ENCODE measurements at regions not wholly inside any gene's neighbourhood (a gene's known extent, or its start where the extent isn't known, plus 50 kb on each side); places are given as distances from the start of the nearest gene placed in this dataset.

DNA sequence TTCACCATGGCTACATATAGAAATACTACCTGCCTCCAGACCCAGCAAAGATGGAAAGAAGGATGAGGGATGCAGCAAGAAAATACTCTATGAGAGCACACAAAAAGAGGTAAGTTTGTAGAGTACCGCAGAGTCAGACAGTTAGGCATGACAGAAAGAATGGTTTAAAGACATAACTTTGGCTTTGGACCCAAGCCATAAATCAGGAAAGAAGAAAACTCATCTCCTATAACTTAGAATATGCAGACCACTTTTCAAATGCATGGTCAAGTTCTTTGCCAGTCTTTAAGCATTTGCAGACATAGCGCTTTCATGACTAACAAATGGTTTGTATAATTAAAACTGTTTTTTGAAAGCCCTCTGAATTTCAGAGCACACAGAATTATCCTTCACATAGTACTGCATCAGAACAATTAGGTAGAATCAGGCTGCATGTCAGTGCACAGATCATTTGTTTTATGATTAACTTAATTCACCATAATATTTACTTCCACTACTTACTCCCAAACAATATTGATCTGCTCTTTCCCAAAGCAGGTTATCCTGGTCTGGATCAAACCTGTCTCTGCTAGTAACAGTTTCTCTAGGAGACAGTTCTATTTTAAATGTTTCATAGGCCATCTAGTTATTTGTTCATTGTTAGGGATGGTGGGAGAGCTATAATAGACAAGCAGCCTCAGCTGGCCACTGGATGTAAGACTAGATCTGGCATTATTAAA is 280.7 kb upstream of the NR5A2 start:
- DNase-seq (ENCODE audit: low read depth) = no peak

DNA sequence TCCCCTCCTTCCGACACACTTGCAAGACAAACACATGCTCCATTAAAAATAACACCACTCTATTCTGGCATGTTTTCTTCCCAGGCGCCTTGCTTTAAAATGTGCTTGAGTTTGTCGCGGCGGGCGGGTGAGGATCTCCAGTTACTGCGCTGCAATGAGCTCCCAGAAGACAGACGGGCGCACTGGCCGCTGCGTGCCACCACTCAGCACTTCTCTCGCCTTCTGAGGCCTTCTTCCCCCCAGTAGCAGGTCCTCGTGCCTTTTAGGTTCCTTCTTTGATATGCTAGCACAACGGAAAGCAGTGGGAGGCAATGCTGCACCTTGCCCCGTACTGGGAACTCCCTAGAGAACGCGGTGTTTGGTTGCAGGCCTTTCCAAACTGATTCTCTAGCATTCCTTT is 279.5 kb upstream of the NR5A2 start:
- DNase-seq (ENCODE audit: low read depth) = no peak

DNA sequence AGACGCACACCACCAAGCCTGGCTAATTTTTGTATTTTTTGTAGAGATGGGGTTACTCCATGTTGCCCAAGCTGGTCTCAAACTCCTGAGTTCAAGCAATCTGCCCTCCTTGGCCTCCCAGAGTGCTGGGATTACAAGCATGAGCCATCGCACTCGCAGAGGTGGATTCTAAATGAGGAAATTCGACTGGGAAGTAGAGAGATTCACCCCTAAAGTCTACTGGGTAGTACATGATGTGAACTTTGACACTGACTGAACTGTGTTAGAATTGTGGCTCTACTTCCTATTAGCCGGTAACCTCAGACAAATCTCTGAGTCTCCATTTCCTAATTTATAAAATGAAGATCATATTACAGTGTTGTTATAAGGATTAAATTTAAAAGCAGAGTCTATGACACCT is 276.0 kb upstream of the NR5A2 start:
- no peak for DNase-seq (ENCODE audit: low read depth)

- no peak for DNase-seq (ENCODE audit: low read depth)
These were observed 275.4 kb upstream of the NR5A2 start for GRCh38 chr1:199751962-199752687.

DNA sequence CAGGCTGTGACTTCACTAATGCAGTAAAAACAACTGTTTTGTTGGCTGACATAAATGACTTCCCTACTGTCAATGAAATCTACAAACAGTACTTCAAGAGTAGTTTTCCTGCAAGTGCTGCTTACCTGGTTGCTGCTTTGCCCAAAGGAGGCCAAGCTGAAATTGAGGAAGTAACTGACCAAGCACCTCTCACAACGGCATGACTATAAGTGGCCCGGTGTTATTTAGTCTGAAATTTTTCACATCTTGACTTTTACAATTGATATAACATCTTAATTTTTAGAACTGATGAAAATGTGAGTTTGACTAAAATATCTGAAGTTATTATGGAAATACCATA is 274.9 kb upstream of the NR5A2 start:
- no peak for DNase-seq (ENCODE audit: low read depth)

- DNase-seq (ENCODE audit: low read depth) = no peak
These were observed 274.0 kb upstream of the NR5A2 start for GRCh38 chr1:199753513-199753912.

- no peak for DNase-seq (ENCODE audit: low read depth)
These were observed 271.4 kb upstream of the NR5A2 start for GRCh38 chr1:199756066-199756465.

GRCh38 chr1:199758626-199759255 is 268.8 kb upstream of the NR5A2 start:
- DNase-seq (ENCODE audit: low read depth) = no peak

DNA sequence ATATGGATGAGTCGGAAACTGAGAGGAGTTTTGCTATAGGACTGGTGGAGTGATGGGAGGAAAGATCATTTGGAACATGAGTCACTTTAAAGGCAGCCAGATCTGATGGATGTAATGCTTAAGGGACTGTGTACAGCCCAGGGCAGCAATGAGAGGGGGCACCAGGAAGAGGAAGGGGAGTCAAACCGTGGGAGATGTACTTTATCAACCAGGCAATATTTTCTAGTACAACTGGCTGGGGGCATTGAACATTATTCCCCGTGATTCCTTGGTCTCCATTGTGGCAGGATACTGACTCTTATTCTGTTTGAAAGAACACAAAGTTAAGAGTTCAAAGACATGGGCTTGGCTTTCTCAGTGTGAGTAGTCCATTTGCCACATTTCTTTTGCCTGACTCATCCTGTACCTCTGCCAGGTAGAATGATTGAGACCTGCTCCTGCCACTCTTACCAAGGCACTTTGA is 268.2 kb upstream of the NR5A2 start:
- DNase-seq (ENCODE audit: low read depth) = no peak

DNA sequence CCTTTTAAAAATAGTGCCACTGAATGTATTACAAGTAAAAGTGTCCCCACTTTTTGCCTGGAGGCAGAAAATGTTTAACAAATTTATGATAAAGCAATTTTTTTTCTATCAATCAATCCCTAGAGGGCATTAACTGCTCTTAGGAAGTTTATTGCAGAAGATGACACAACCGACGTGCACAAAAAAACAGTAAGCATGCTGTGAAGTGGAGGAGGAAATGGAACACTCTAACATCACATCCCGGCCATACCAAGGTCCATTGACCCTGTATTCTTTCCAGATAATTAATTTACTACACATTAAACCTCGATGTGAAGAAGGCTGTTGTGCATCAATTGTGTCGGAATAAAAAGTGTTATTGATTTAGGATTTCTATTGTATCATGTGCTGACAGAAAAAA is 264.9 kb upstream of the NR5A2 start:
- DNase-seq (ENCODE audit: low read depth) = no peak

GRCh38 chr1:199766218-199766792 is 261.2 kb upstream of the NR5A2 start:
- DNase-seq (ENCODE audit: low read depth) = no peak

DNA sequence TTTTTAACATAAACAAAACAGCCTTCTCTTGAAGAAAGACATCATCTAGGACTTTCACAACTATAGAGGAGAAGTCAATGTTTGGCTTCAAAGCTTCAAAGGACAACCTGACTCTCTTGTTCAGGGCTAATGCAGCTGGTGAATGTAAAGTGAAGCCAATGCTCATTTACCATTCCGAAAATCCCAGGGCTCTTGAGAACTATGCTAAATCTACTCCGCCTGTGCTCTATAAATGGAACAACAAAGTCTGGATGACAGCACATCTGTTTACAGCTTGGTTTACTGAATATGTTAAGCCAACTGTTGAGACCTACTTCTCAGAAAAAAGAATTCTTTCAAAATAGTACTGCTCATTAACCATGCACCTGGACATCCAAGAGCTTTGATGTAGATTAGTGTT is 259.8 kb upstream of the NR5A2 start:
- DNase-seq (ENCODE audit: low read depth) = no peak

DNA sequence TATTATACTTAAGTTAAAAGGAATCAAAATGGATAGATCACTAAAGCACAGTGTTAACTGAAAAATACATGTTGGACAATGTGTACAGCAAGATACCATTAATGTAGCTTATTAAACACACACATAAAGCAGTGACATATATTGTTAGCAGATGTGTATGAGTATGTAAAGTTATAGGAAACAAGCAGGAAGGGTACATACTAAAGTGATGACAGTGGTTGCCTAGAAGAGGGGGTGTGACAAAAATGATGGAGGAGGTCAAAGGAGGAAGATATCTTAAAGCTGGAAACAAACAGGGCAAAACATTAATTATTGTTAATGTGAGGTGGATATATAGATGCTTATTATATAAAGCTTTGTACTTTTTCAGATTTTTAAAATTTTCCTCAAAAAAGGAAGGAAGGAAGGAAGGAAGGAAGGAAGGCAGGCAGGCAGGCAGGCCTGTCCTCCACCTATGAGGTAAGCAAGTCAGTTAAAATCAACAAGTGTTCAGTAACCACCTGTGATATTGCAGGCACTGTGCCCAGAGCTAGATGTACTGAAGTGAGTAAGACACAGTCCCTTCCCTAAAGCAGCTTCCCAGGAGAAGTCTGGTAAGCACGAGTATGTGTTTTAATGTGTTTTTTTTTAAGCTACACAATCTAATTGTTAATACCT is 252.9 kb upstream of the NR5A2 start:
- DNase-seq (ENCODE audit: low read depth) = no peak

GRCh38 chr1:199776768-199777497 is 250.6 kb upstream of the NR5A2 start:
- DNase-seq (ENCODE audit: low read depth) = no peak

GRCh38 chr1:199778324-199778955 is 249.1 kb upstream of the NR5A2 start:
- DNase-seq (ENCODE audit: low read depth) = no peak

DNA sequence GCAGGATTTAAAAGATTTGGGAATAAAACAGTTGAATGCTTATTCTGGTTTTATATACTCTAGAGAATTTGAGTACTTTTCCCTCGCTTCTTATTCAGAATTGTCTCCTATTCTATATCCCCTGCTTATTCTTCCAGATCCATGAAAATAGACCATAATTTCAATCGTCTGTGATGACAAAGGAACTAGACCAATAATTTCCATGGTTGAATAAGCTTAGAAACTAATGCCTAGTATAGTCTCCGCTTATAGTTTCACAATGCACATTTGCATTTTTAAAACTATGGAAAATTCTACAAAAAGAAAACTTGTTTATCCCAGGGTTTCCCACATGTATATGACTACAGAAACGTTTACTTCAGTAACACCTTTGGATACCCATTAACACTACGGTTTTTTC is 247.4 kb upstream of the NR5A2 start:
- no peak for DNase-seq (ENCODE audit: low read depth)

GRCh38 chr1:199780948-199781670 is 246.4 kb upstream of the NR5A2 start:
- no peak for DNase-seq (ENCODE audit: low read depth)

- DNase-seq (ENCODE audit: low read depth) = no peak
These were observed 243.2 kb upstream of the NR5A2 start for GRCh38 chr1:199784138-199784895.

DNA sequence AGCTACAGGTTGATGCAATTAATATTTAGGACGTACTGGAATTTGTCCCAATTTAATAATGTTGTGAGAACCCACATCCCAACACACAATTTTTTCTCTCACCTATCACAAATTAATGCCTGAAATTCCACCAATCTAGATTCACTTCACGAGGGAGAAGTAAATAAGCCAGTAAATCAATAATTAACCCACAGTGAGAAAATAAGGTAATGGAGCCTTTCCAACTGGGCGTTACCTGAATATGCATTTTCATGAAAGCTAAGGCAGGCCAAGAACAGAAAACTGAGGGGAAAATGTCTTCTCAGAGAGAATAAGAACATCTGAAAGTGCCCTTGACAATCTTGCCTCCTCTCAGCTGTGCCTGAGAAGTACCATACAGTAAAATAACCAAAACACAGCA is 240.8 kb upstream of the NR5A2 start:
- DNase-seq (ENCODE audit: low read depth) = no peak

DNA sequence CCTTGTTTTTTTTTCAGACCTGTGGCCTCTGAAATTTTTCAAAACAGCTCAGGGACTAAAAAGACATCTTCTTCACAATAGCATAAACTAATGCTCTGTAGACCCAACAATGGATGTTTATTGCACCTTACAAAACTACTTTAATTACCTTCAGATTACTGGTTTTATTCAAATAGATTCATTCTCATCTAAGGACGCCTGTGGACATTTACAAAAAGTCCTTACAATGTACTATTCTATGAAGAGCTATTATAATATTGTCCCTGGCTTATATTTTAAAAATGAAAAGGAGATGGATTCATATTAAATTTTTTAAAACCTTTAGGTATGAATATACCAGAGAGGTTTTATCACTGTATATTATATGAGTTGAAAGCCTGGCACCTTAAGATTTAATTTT is 238.4 kb upstream of the NR5A2 start:
- no peak for DNase-seq (ENCODE audit: low read depth)
